BJ (cell line): ENCODE measurements at regions not wholly inside any gene's neighbourhood (a gene's known extent, or its start where the extent isn't known, plus 50 kb on each side); places are given as distances from the start of the nearest gene placed in this dataset.
"Not testable (repeated sequence)": the region's sequence is repeated elsewhere in the genome, so short reads cannot be mapped to it uniquely, and the experiment has no call there.

Experiments
- CTCF ChIA-PET: fragments of 350-600 bp; formaldehyde crosslinking; extraction: SDS; loops from one replicate; lab custom pipeline; 2021; ENCODE audit warnings: antibody characterized with exemption, inconsistent platforms; lab: Yijun Ruan, JAX
- POLR2A ChIA-PET: fragments of 300-600 bp; sonication (Branson Sonifier 250); formaldehyde crosslinking; extraction: SDS; loops from one replicate; lab custom pipeline; 2021; ENCODE audit warnings: antibody characterized with exemption; lab: Charles Lee
- DNase-seq: peaks from one replicate; pipeline ENCODE4 v3.0.0-alpha.2; 2011; ENCODE audit warnings: low read depth
- H3K27me3 ChIP-seq: 2 replicates; pipeline ENCODE4 v1.6.0; 2011; ENCODE audit warnings: low read length; ENCODE audit not compliant: control insufficient read depth, insufficient read depth
- H3K36me3 ChIP-seq: 2 replicates; pipeline ENCODE4 v1.5.1; 2011; ENCODE audit warnings: low read length; ENCODE audit not compliant: control insufficient read depth, insufficient read depth
- H3K4me3 ChIP-seq: 2 replicates; pipeline ENCODE4 v1.5.1; 2011; ENCODE audit warnings: low read depth, mild to moderate bottlenecking, control low read depth, low read length
- CTCF ChIP-seq: IDR thresholded peaks from 2 replicates; pipeline ENCODE4 v1.5.1; 2011; ENCODE audit warnings: low read depth, mild to moderate bottlenecking, control low read depth, inconsistent platforms, low read length, moderate library complexity; ENCODE audit not compliant: insufficient read depth

- no peak for TF ChIP-seq CTCF
- Histone ChIP-seq H3K36me3 (no peaks in the 10 kb centered on the region), H3K27me3 (no peaks in the 10 kb centered on the region), H3K4me3 (no peak overlapping the region)
- ChIA-PET CTCF (no interaction called here), POLR2A (no interaction called here)
- DNase-seq: no peak
Measured at GRCh38 chr5:104049752-104050151, 487.2 kb upstream of the NUDT12 start.

DNA sequence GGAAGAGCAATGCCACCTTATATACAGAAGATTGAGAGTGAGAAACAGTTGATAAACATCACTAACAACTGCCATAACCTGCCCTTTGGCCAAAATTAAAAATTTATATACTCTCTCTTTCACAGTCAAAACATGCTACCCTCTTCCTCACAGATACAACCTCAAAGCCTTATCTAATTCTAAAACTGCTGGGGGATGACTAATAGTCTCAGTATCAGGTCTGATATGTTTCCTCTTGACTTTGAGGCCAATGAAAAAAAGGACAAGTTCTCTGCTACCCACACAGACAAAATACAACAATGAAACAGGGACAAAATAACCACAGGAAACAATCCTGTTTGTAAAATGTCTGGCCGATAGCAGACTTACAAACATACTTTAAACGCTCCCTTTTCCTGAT, 485.6 kb upstream of the NUDT12 start:
- TF ChIP-seq CTCF: no peak
- ChIA-PET POLR2A (no interaction called here), CTCF (no interaction called here)
- no peaks in the 10 kb centered on the region for H3K36me3 ChIP-seq
- no peak overlapping the region for H3K4me3 ChIP-seq
- no peaks in the 10 kb centered on the region for H3K27me3 ChIP-seq
- DNase-seq: no peak

- ChIA-PET POLR2A (no interaction called here), CTCF (no interaction called here)
- Histone ChIP-seq H3K4me3 (no peak overlapping the region), H3K27me3 (no peaks in the 10 kb centered on the region), H3K36me3 (no peaks in the 10 kb centered on the region)
- TF ChIP-seq CTCF: no peak
- DNase-seq: no peak
Measured at GRCh38 chr5:104045987-104046386, 483.4 kb upstream of the NUDT12 start.

- H3K27me3 ChIP-seq, DNase-seq, POLR2A ChIA-PET: not testable (repeated sequence)
Measured at GRCh38 chr5:104039871-104040270, 477.3 kb upstream of the NUDT12 start.

GRCh38 chr5:104037136-104037535, 474.5 kb upstream of the NUDT12 start:
- POLR2A ChIA-PET, CTCF ChIA-PET: not testable (repeated sequence)

More at GRCh38 chr5:104039871-104040270, 477.3 kb upstream of the NUDT12 start:
- H3K36me3 ChIP-seq, CTCF ChIA-PET, H3K4me3 ChIP-seq: not testable (repeated sequence)

GRCh38 chr5:104033186-104033585, 470.6 kb upstream of the NUDT12 start:
- H3K27me3 ChIP-seq, H3K36me3 ChIP-seq, POLR2A ChIA-PET, DNase-seq, CTCF ChIA-PET, H3K4me3 ChIP-seq: not testable (repeated sequence)

More at GRCh38 chr5:104037136-104037535, 474.5 kb upstream of the NUDT12 start:
- not testable (repeated sequence) for DNase-seq, H3K27me3 ChIP-seq, H3K36me3 ChIP-seq, H3K4me3 ChIP-seq

DNA sequence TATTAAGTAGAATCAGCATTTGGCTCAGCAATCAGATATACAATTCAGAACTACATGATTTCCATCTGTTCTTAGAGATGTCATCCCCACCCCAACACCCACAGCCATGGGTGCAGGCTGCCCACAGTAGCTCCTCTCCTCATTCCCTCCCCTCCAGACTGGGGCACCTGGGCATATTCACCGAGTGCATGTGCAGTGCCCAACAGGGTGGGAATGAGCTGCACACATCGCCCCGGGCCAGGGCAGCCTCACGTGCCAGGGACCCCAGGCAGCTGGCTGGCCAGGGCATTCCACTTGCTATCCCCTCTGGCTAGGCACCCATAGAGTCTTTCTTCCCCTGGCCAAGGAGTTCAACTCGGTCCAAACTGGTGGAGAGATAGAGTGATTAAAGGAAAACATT, 461.9 kb upstream of the NUDT12 start:
- ChIA-PET CTCF (no interaction called here), POLR2A (no interaction called here)
- no peaks in the 10 kb centered on the region for H3K36me3 ChIP-seq
- no peak for TF ChIP-seq CTCF
- H3K27me3 ChIP-seq: no peaks in the 10 kb centered on the region
- no peak overlapping the region for H3K4me3 ChIP-seq
- DNase-seq: no peak
